Gastroesophageal sphincter (tissue), 3 donors: ENCODE measurements at regions not wholly inside any gene's neighbourhood (a gene's known extent, or its start where the extent isn't known, plus 50 kb on each side); places are given as distances from the start of the nearest gene placed in this dataset.

Source experiments
- EP300 ChIP-seq: sonication (generic); formaldehyde crosslinking; IDR thresholded peaks from one replicate; pipeline ENCODE4 v1.6.1; 2017; ENCODE audit warnings: antibody characterized with exemption, mild to moderate bottlenecking
- POLR2A ChIP-seq, 2 donors: fragments of 450-650 bp; IDR thresholded peaks; one replicate each; pipeline ENCODE4 v1.6.1; 2017; ENCODE audit warnings: antibody characterized with exemption in 2 of 2, mild to moderate bottlenecking in 2 of 2, moderate library complexity in 1 of 2
- POLR2AphosphoS5 ChIP-seq: sonication (generic); formaldehyde crosslinking; IDR thresholded peaks from one replicate; pipeline ENCODE4 v1.6.1; 2017; ENCODE audit warnings: antibody characterized with exemption
- TF ChIP-seq, protein P1 (sequence below), 4 experiments: fragments of 200-600 bp in 2 of 4; fragments of 450-650 bp in 2 of 4; sonication (generic) in 1 of 4; IDR thresholded peaks; one replicate each; pipeline ENCODE4 v1.5.1; 2017 to 2019; ENCODE audit warnings: antibody characterized with exemption in 4 of 4, mild to moderate bottlenecking in 2 of 4, moderate library complexity in 2 of 4

DNA sequence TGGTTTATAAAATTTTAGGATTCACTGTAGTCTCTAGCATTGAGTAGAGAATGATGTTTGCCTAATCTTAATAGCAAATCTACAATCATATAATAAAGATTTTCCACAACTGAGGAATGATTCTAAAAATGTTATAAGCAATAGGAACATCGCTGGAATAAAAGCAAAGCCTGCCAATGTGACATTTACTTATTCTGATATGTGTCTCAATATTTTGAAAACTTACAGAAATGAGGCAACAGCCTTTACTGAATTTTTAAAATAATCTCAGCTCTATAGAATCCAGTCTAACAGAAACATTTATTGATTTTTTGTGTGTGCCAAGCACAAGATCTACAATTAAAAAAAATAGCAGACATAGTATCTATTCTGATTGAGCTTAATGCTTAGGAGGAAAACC is 303.7 kb upstream of the CCDC179 start:
- TF ChIP-seq, protein P1, sequence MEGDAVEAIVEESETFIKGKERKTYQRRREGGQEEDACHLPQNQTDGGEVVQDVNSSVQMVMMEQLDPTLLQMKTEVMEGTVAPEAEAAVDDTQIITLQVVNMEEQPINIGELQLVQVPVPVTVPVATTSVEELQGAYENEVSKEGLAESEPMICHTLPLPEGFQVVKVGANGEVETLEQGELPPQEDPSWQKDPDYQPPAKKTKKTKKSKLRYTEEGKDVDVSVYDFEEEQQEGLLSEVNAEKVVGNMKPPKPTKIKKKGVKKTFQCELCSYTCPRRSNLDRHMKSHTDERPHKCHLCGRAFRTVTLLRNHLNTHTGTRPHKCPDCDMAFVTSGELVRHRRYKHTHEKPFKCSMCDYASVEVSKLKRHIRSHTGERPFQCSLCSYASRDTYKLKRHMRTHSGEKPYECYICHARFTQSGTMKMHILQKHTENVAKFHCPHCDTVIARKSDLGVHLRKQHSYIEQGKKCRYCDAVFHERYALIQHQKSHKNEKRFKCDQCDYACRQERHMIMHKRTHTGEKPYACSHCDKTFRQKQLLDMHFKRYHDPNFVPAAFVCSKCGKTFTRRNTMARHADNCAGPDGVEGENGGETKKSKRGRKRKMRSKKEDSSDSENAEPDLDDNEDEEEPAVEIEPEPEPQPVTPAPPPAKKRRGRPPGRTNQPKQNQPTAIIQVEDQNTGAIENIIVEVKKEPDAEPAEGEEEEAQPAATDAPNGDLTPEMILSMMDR (IDR thresholded peaks at IDR 0.05), result no peak
- no peak for TF ChIP-seq EP300
- no peak for TF ChIP-seq POLR2A (IDR thresholded peaks at IDR 0.05)
- no peak for TF ChIP-seq POLR2AphosphoS5
